HK-2 (cell line): ENCODE measurements at regions not wholly inside any gene's neighbourhood (a gene's known extent, or its start where the extent isn't known, plus 50 kb on each side); places are given as distances from the start of the nearest gene placed in this dataset.

Source experiments
- DNase-seq: peaks from one replicate; pipeline ENCODE4 v3.0.0-alpha.2; 2018; ENCODE audit not compliant: unreplicated experiment

DNA sequence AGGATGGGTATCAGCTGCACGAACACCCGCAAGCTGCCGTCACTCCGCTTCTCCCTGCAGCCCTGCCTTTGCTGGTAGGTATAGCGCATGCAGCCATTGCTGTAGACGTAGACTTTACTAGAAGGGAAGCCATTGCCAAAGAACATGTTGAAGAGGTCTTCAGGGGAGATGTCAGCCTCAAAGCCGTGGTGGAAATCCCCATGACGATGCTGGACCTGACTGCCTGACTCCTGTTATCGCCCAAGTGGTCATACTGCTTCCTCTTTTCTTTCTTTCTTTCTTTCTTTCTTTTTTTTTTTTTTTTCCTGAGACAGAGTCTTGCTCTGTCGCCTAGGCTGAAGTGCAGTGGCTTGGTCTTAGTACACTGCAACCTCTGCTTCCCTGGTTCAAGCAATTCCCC lies 68.7 kb upstream of the SPRED2 start:
- DNase-seq = no peak

DNA sequence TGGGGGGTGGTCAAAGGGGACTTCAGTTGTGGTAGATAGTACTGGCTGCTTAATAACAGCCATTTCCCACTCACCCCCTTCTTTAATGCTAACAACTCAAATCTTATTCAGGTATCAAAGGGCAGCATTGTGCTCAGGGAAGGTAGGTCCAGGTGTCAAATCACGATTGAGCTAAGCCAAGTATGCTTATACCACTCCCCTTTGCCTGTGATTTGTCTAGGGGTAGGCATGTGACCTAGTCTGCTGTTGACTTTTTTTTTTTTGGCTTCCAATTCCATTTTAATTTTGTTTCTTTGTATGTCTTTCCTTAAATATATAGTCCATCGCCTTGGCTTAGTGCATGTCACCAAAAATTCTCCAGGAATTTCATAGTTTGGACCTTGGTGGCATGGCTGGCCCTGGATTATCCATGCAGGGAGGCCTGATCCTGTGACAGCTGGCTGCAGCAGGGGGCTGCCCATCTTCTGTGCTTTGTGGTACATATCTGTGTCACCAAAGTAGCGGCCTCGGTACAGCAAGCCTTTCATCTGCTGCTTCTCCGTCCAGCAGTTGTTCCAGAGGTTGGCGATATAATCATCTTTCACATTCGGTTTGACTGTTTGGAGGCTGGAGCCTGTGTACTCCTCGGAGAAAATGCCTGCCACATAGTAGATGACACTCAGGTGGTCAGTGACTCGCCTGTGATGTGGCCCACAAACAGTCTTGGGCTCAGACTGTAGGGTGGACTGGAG lies 68.1 kb upstream of the SPRED2 start:
- no peak for DNase-seq

DNA sequence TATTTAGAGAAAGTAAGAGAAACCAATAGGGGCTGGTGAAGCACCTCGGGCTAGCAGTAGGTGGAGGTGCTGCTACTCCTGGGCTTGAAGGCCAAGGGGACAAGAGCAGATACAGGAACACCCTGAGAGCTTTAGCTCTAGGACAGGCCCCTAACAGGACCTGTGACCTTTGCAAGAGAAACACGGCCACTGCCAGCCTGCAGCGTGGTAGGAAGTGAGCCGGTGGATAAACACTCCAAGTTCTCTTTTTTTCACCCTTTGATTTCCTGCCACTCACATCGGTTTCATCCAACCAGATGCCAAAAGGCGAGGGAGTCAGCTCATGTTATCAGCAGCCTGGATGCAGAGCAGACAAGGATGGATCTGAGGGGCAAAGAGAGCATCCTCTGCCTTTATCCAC lies 66.8 kb upstream of the SPRED2 start:
- no peak for DNase-seq

DNA sequence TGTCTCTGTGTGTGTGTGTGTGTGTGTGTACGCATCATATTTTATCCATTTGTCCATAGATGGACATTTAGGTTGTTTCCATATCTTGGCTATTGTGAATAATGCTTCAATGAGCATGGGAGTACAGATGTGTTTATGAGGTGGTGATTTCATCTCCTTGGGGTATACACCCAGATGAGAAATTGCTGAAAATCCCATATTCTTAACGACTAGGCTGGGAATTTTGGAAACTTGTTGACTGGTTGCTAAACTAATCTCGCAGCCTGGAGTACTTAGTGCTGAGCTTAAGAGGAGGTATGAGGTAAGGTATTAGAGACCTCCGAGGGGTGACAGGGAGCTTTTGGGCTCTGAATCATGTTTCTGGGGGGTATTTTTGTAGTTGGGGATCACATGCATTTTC lies 66.0 kb upstream of the SPRED2 start:
- DNase-seq = no peak

DNA sequence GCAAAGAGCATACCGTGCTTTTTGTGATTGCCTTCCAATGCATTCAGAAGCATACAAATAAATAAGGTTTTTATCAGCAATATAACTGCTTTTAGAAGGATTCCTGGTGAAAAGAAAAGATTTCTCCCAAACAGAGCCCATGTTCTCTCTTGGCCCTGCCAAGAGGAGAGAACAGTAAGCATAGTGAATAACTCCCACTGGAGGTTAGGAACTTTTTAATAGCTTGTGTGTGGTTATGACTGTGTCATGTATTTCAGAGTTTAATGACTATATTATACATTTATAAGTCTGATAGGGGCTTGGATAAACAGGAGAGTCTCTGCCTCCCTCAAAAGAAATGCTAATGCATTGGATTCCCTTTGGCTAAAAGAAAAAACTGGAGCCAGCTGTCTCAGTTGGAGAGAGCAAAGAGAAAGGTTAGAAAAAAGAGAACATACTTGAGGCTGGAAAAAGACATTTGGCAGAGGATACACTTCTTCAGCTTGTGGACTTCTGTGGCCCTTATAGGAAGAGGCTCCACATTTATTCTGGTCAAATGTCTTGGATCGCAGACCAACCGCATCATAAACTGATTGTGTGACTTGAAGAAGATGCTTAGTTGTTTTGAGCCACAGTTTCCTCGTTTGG lies 63.0 kb upstream of the SPRED2 start:
- no peak for DNase-seq

DNA sequence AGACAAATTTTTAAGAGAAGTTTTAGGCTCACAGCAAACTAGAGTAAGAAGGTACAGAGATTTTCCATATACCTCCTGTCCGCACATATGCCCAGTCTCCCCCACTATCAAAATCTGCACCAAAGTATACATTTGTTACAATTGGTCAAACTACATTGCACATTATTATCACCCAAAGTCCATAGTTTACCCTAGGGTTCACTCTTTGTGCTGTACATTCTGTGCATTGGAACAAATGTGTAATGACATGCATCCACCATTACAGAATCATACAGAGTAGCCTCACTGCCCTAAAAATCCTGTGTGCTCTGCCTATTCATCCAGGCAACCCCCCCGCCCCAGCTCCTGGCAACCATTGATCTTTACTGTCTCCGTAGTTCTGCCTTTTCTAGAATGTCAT lies 61.7 kb upstream of the SPRED2 start:
- DNase-seq = no peak

DNA sequence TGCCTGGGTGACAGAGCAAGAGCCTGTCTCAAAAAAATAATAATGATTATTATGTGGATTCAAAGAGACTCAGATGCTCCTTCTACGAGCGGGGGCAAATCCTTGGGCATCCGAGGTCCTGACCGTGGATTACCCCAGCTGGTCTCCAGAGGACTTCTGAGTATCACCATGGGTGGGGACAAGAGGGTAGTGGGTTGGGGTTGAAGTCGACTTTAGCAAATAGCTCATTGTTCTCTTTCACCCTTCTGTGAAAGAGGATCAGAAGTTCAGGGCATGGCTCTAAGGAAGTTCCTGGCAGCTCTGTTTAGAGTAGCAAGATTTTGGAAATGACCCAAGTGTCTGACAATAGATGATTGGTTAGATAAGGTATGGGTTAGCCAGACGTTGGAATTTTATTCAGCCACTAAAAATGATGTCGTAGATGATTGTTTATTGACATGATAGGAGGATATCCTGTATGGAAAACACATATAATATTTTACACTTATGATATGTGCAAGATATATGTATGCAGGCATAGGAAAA lies 59.0 kb upstream of the SPRED2 start:
- DNase-seq = no peak

DNA sequence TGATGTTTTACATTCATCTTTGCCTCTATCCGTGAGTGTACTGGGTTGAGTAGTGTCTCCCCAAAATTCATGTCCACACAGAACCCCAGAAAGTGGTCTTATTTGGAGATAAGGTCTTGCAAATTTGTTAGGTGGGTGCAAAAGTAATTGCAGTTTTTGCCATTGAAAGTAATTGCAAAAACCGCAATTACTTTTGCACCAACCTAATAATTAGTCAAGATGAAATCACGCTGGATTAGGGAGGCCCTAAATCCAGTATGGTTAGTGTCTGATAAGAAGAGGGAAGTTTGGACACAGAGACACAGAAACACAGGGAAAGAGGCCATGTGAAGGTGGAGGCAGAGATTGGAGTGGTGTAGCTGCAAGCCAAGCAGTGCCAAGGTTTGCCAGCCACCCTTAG lies 57.8 kb upstream of the SPRED2 start:
- DNase-seq = no peak

DNA sequence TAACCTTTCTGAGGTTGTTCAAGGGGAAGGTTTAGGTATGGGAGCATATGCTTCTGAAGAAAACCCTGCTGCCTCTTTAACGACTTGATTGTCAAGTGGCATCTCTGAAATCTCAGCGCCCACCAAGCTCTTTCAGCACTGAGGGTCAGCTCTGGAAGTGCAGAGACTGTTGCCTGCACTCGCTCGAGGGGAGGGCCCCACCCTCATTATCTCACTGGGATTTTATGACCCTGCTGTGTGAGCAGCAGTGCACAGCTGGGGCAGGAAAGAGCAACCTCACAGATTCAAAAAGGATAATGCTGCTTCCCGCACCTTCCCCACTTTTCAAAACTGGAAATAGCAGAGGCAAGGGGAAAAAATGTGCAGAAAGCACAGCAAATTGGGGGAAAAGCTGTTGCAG lies 56.9 kb upstream of the SPRED2 start:
- DNase-seq = no peak

DNA sequence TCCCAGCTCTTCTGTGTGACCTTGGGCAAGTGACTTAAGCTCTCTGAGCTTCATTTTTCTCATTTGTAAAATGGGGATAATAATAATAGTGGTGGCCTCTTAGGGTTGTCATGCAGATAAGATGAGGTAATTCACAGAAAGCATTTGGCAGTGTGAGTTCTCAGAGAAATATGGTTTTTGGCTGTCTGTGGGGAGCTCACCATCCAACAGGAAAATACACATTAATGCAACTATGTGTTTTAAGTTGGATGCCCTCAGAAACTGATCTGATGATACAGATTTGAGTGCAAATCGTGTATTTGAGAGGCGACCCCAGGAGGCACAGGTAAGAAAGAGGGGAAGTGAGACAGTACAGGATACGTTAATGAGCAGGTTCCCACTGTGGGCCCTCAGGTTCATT lies 56.1 kb upstream of the SPRED2 start:
- no peak for DNase-seq

DNA sequence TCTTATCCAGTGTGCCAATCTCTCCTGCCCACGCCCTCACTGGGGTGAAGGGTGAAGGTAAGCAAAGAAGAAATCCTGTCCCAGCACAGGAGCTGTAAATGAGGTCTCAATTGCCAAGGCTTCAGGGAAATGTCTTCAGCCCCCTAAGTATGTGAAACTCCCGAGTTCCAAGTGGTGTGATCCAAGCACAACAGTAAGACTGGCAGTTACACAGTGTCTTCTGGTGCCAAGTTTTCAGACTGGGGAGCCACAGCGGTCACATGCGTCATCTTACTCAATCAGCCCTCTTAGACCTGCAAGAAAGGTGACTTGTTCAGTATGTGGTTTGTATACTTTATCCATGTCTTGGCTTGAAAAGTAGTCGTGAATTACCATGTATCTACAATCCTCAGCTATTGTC lies 55.0 kb upstream of the SPRED2 start:
- DNase-seq = no peak

DNA sequence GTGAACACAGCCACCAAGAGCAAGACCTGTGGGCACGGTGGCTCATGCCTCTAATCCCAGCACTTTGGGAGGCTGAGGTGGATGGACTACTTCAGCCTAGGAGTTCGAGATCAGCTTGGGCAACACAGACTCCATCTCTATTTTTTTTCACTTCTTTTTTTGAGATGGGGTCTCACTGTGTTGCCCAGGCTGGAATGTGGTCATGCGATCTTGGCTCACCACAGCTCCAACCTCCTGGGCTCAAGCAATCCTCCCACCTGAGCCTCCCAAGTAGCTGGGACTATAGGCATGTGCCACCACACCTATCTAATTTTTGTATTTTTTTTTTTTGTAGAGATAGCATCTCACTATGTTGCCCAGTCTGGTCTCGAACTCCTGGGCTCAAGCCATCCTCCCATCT lies 54.4 kb upstream of the SPRED2 start:
- DNase-seq = no peak

DNA sequence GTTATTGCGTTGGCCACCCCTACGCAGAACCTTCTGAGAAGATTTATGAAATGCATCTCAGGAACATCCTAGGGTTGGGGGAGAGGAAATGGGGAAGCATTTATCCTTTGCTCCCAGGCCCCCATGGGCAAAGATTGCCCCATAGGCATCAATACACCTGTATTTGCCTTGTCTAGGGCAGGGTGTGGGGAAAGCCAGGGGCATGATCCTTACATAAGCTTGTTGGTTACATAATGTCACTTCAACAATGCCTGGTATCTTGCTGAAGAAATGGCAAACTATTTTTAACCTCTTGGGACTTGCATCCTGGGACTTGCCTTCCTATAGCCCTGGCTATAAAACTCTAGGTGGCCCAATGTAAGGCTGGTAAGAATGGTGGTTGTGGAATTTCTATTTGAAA lies 53.9 kb upstream of the SPRED2 start:
- no peak for DNase-seq

DNA sequence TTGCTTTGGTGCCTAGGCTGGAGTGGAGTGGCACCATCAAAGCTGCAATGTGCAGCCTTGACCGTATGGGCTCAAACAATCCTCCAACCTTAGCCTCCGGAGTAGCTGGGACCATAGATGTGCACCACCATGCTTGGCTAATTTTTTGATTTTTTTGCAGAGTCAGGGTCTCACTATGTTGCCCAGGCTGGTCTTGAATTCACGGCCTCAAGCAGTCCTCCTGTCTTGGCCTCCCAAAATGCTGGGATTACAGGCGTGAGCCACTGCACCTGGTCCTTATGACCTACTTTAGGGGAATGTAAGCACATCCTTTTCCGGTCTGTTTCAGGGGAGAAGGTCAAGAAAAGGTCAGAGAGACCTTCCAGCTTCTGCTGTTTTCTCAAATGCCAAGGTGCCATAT lies 53.4 kb upstream of the SPRED2 start:
- no peak for DNase-seq

DNA sequence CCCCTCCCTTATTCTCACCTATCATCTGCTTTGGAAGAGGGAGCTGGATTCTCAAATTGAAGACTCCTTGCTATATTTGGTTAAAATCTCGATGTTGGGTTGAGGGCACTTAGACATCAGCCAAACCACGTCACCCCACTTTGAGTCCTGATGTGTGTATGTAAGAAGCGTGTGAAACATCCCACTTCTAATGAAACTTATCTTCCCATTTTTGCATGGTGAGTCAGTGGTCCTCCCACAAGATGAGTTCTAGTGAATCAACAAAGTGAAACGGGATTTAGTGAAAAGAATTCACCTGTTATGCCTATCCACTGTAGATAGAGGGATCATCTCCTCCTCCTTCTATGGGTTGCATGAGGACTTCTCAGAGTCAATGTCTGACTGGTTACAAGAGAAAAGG lies 51.4 kb upstream of the SPRED2 start:
- DNase-seq = no peak

DNA sequence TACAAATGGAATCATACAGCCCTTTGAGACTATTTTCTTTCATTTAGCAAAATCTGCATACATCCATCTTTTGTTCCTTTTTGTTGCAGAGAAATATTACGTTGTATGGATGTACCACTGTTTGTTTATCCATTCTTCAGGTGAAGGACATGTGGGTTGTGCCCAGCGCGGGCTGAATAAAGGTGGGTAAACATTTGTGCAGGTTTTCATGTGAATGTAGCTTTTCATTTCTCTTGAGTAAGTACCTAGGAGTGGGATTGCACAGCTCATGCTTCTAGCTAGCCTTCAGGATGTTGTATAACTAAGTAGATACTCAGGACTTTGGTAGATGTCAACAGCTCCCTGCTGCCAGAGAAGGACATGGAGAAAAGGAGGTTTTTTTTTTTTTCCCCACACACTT lies 50.6 kb upstream of the SPRED2 start:
- no peak for DNase-seq
